ENCODE measurements at regions not wholly inside any gene's neighbourhood (a gene's known extent, or its start where the extent isn't known, plus 50 kb on each side); places are given as distances from the start of the nearest gene placed in this dataset.

- no peak for DNase-seq
Measured at GRCh38 chr2:220892018-220892634, 680.0 kb downstream of the EPHA4 start.

- no peak for DNase-seq
Measured at GRCh38 chr2:220893411-220893810, 678.7 kb downstream of the EPHA4 start.

- DNase-seq: no peak
Measured at GRCh38 chr2:220894069-220894468, 678.0 kb downstream of the EPHA4 start.

- no peak for DNase-seq
Measured at GRCh38 chr2:220899492-220899891, 672.6 kb downstream of the EPHA4 start.

- DNase-seq: no peak
Measured at GRCh38 chr2:220904015-220904414, 668.1 kb downstream of the EPHA4 start.

GRCh38 chr2:220913384-220913783 lies 658.7 kb downstream of the EPHA4 start:
- DNase-seq: no peak

GRCh38 chr2:220915092-220915623 lies 656.9 kb downstream of the EPHA4 start:
- DNase-seq: no peak

GRCh38 chr2:220916931-220917330 lies 655.2 kb downstream of the EPHA4 start:
- no peak for DNase-seq

GRCh38 chr2:220930271-220931076 lies 641.6 kb downstream of the EPHA4 start:
- DNase-seq: no peak

- no peak for DNase-seq
Measured at GRCh38 chr2:220931491-220931890, 640.6 kb downstream of the EPHA4 start.

GRCh38 chr2:220932041-220932440 lies 640.1 kb downstream of the EPHA4 start:
- no peak for DNase-seq

GRCh38 chr2:220935789-220936321 lies 636.2 kb downstream of the EPHA4 start:
- no peak for DNase-seq

- DNase-seq: no peak
Measured at GRCh38 chr2:220936641-220937197, 635.4 kb downstream of the EPHA4 start.

GRCh38 chr2:220937245-220937644 lies 634.9 kb downstream of the EPHA4 start:
- DNase-seq: no peak

- DNase-seq: no peak
Measured at GRCh38 chr2:220940646-220941045, 631.5 kb downstream of the EPHA4 start.

GRCh38 chr2:220941683-220942082 lies 630.4 kb downstream of the EPHA4 start:
- no peak for DNase-seq

- DNase-seq: no peak
Measured at GRCh38 chr2:220946552-220946951, 625.6 kb downstream of the EPHA4 start.

- no peak for DNase-seq
Measured at GRCh38 chr2:220948579-220948978, 623.5 kb downstream of the EPHA4 start.

GRCh38 chr2:220949466-220949865 lies 622.6 kb downstream of the EPHA4 start:
- no peak for DNase-seq

GRCh38 chr2:220955776-220956175 lies 616.3 kb downstream of the EPHA4 start:
- DNase-seq: no peak

- DNase-seq: no peak
Measured at GRCh38 chr2:220956429-220956828, 615.7 kb downstream of the EPHA4 start.

- no peak for DNase-seq
Measured at GRCh38 chr2:220959391-220959802, 612.7 kb downstream of the EPHA4 start.

GRCh38 chr2:220961143-220961860 lies 610.8 kb downstream of the EPHA4 start:
- no peak for DNase-seq
